ENCODE measurements at regions not wholly inside any gene's neighbourhood (a gene's known extent, or its start where the extent isn't known, plus 50 kb on each side); places are given as distances from the start of the nearest gene placed in this dataset.

GRCh38 chr22:27257987-27258386, 543.6 kb downstream of the MN1 start:
- no peak for DNase-seq (ENCODE audit: low read depth)
- TF ChIP-seq CTCF (conservative IDR thresholded peaks at IDR 0.05; ENCODE audit: control insufficient read depth, insufficient read depth, low read depth, low read length) = no peak
- no peak overlapping the region for H3K4me3 ChIP-seq (ENCODE audit: control insufficient read depth, low read depth, low read length)

- TF ChIP-seq CTCF (conservative IDR thresholded peaks at IDR 0.05; ENCODE audit: control insufficient read depth, insufficient read depth, low read depth, low read length) = no peak
- H3K4me3 ChIP-seq (ENCODE audit: control insufficient read depth, low read depth, low read length) = no peak overlapping the region
- DNase-seq (ENCODE audit: low read depth) = no peak
Measured at GRCh38 chr22:27258616-27259172, 542.9 kb downstream of the MN1 start.

GRCh38 chr22:27259433-27259832, 542.1 kb downstream of the MN1 start:
- TF ChIP-seq CTCF (conservative IDR thresholded peaks at IDR 0.05; ENCODE audit: control insufficient read depth, insufficient read depth, low read depth, low read length) = no peak
- DNase-seq (ENCODE audit: low read depth) = no peak
- H3K4me3 ChIP-seq (ENCODE audit: control insufficient read depth, low read depth, low read length) = no peak overlapping the region

- TF ChIP-seq CTCF (conservative IDR thresholded peaks at IDR 0.05; ENCODE audit: control insufficient read depth, insufficient read depth, low read depth, low read length) = no peak
- DNase-seq (ENCODE audit: low read depth) = no peak
- H3K4me3 ChIP-seq (ENCODE audit: control insufficient read depth, low read depth, low read length) = no peak overlapping the region
Measured at GRCh38 chr22:27260087-27260698, 541.4 kb downstream of the MN1 start.

GRCh38 chr22:27262361-27262760, 539.2 kb downstream of the MN1 start:
- no peak overlapping the region for H3K4me3 ChIP-seq (ENCODE audit: control insufficient read depth, low read depth, low read length)
- no peak for TF ChIP-seq CTCF (conservative IDR thresholded peaks at IDR 0.05; ENCODE audit: control insufficient read depth, insufficient read depth, low read depth, low read length)
- no peak for DNase-seq (ENCODE audit: low read depth)

GRCh38 chr22:27264184-27264583, 537.4 kb downstream of the MN1 start:
- no peak overlapping the region for H3K4me3 ChIP-seq (ENCODE audit: control insufficient read depth, low read depth, low read length)
- DNase-seq (ENCODE audit: low read depth) = no peak
- TF ChIP-seq CTCF (conservative IDR thresholded peaks at IDR 0.05; ENCODE audit: control insufficient read depth, insufficient read depth, low read depth, low read length) = no peak

Measured in fibroblast of mammary gland (primary cell).